Sigmoid colon (tissue), 6 donors: ENCODE measurements at regions not wholly inside any gene's neighbourhood (a gene's known extent, or its start where the extent isn't known, plus 50 kb on each side); places are given as distances from the start of the nearest gene placed in this dataset.

Source experiments
- DNase-seq: peaks from one replicate; pipeline ENCODE4 v3.0.0-alpha.2; 2019
- H3K27ac ChIP-seq, 4 donors: fragments of 200-600 bp; sonication (generic); one replicate each; pipeline ENCODE4 v1.5.1; 2016 to 2019; ENCODE audit warnings: mild to moderate bottlenecking in 1 of 4
- H3K27me3 ChIP-seq, 3 donors: fragments of 200-600 bp; sonication (generic); one replicate each; pipeline ENCODE4 v1.5.1; 2019; ENCODE audit warnings: mild to moderate bottlenecking in 1 of 3
- H3K36me3 ChIP-seq, 4 donors: fragments of 200-600 bp; sonication (generic); one replicate each; pipeline ENCODE4 v1.5.1; 2016 to 2019
- H3K4me1 ChIP-seq, 4 donors: fragments of 200-600 bp; sonication (generic); one replicate each; pipeline ENCODE4 v1.5.1; 2017 to 2019
- H3K4me3 ChIP-seq, 4 donors: fragments of 200-600 bp; sonication (generic); one replicate each; pipeline ENCODE4 v1.5.1; 2017 to 2019; ENCODE audit warnings: mild to moderate bottlenecking in 2 of 4, moderate library complexity in 1 of 4
- H3K9me3 ChIP-seq, 4 donors: fragments of 200-600 bp in 3 of 4; sonication (generic) in 3 of 4; one replicate each; pipeline versions ENCODE4 v1.5.1 to v1.6.1; 2013 to 2019
- CTCF ChIP-seq, 4 experiments: fragments of 450-650 bp in 3 of 4; fragments of 200-600 bp in 1 of 4; IDR thresholded peaks; one replicate each; pipeline ENCODE4 v1.5.1; 2016 to 2019; ENCODE audit warnings: antibody characterized with exemption in 4 of 4, mild to moderate bottlenecking in 3 of 4, moderate library complexity in 2 of 4
- EP300 ChIP-seq, 4 donors: sonication (generic); formaldehyde crosslinking; IDR thresholded peaks; one replicate each; pipeline ENCODE4 v1.6.1; 2017; ENCODE audit warnings: antibody characterized with exemption in 4 of 4
- POLR2A ChIP-seq, 2 donors: fragments of 450-650 bp; IDR thresholded peaks; one replicate each; pipeline ENCODE4 v1.6.1; 2016; ENCODE audit warnings: antibody characterized with exemption in 2 of 2, mild to moderate bottlenecking in 2 of 2, moderate library complexity in 2 of 2
- POLR2AphosphoS5 ChIP-seq, 4 donors: sonication (generic); formaldehyde crosslinking; IDR thresholded peaks; one replicate each; pipeline ENCODE4 v1.6.1; 2017; ENCODE audit warnings: antibody characterized with exemption in 4 of 4
- WGBS, 2 donors: extraction: QIAGEN DNeasy Blood & Tissue Kit; methylation state at CpG; one replicate each; pipeline ENCODE4 v1.1.7; 2013; 5-methylcytosine and 5-hydroxymethylcytosine counted together
- intact Hi-C: fragments of 100-400 bp; cut with DNase I; formaldehyde crosslinking; loops from one replicate; pipeline ENCODE4 v1.15.1; 2023
- donor health status: healthy with polysubstance abuse.
- donor health status: healthy.

GRCh38 chr18:75154997-75155396 lies 53.9 kb downstream of the PTGR3 start:
- Histone ChIP-seq H3K4me3 (no peak overlapping the region), H3K9me3 (peaks cover 0 to 6% (median 1%) of the 10 kb centered on the region in 4 donors), H3K27ac (no peak overlapping the region), H3K36me3 (no peaks in the 10 kb centered on the region), H3K27me3 (no peaks in the 10 kb centered on the region), H3K4me1 (peaks cover 0 to 4% (median 1%) of the 10 kb centered on the region in 4 donors)
- no peak for DNase-seq
- 95 to 96% methylated on average over 19 of the region's 19 CpGs for WGBS, 2 donors
- intact Hi-C loops = no loop called here
- TF ChIP-seq POLR2A (IDR thresholded peaks at IDR 0.05) = no peak

- WGBS, 2 donors = 96 to 97% methylated on average over 6 of the region's 6 CpGs
- H3K9me3 ChIP-seq = peaks cover 0 to 6% (median 1%) of the 10 kb centered on the region in 4 donors
- no peaks in the 10 kb centered on the region for H3K4me1 ChIP-seq
- H3K36me3 ChIP-seq = no peaks in the 10 kb centered on the region
- no peak for DNase-seq
- TF ChIP-seq CTCF (IDR thresholded peaks at IDR 0.05) (no peak), EP300 (IDR thresholded peaks at IDR 0.05) (no peak), POLR2A (IDR thresholded peaks at IDR 0.05) (no peak), POLR2AphosphoS5 (IDR thresholded peaks at IDR 0.05) (no peak)
- intact Hi-C loops = no loop called here
- H3K27me3 ChIP-seq = no peaks in the 10 kb centered on the region
- H3K27ac ChIP-seq = no peak overlapping the region
- no peak overlapping the region for H3K4me3 ChIP-seq
Measured at GRCh38 chr18:75154259-75154658, 54.7 kb downstream of the PTGR3 start.

GRCh38 chr18:75143851-75144250 lies 65.1 kb downstream of the PTGR3 start:
- no peak overlapping the region for H3K27ac ChIP-seq
- no peak overlapping the region for H3K4me3 ChIP-seq
- 95 to 98% methylated on average over 2 of the region's 2 CpGs for WGBS, 2 donors
- DNase-seq = no peak
- H3K27me3 ChIP-seq = no peaks in the 10 kb centered on the region
- intact Hi-C loops = no loop called here
- no peaks in the 10 kb centered on the region for H3K4me1 ChIP-seq
- H3K9me3 ChIP-seq = peaks cover 0 to 14% (median 2%) of the 10 kb centered on the region in 4 donors
- TF ChIP-seq POLR2AphosphoS5 (IDR thresholded peaks at IDR 0.05) = no peak
- no peaks in the 10 kb centered on the region for H3K36me3 ChIP-seq

- no peaks in the 10 kb centered on the region for H3K36me3 ChIP-seq
- no peaks in the 10 kb centered on the region for H3K4me1 ChIP-seq
- no peak for DNase-seq
- peaks cover 0 to 14% (median 2%) of the 10 kb centered on the region in 4 donors for H3K9me3 ChIP-seq
- intact Hi-C loops = no loop called here
- TF ChIP-seq POLR2AphosphoS5 (IDR thresholded peaks at IDR 0.05) (no peak), CTCF (IDR thresholded peaks at IDR 0.05) (no peak), EP300 (IDR thresholded peaks at IDR 0.05) (no peak), POLR2A (IDR thresholded peaks at IDR 0.05) (no peak)
- no peaks in the 10 kb centered on the region for H3K27me3 ChIP-seq
- WGBS, 2 donors = 88 to 92% methylated on average over 10 of the region's 10 CpGs
- no peak overlapping the region for H3K27ac ChIP-seq
- no peak overlapping the region for H3K4me3 ChIP-seq
Measured at GRCh38 chr18:75142677-75143076, 66.3 kb downstream of the PTGR3 start.

DNA sequence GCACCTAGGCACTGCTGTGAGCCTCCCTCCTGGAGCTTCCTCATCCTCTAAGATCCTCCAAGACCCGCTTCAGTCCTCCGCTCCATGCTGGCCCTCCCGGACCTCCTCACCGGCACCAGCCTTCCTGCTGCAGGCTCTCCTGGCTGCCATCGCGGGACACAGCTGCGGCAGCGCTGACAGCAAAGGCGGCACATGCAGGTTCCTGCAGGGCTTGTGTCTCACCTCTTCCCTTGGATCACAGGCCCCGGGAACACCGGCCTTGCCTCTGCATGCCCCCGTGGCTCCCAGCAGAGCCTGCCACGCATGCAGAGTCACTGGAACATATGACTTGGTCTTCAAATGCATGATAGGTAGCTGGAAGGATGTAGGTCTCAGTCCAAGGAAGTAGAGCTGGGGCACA lies 67.2 kb downstream of the PTGR3 start:
- no peaks in the 10 kb centered on the region for H3K4me1 ChIP-seq
- WGBS, 2 donors = 96 to 97% methylated on average over 13 of the region's 13 CpGs
- no peak for DNase-seq

More for the DNA sequence above, 67.2 kb downstream of the PTGR3 start:
- H3K27me3 ChIP-seq = no peaks in the 10 kb centered on the region
- intact Hi-C loops = no loop called here
- H3K36me3 ChIP-seq = no peaks in the 10 kb centered on the region
- peaks cover 0 to 11% (median 0%) of the 10 kb centered on the region in 4 donors for H3K9me3 ChIP-seq
- no peak overlapping the region for H3K4me3 ChIP-seq
- H3K27ac ChIP-seq = no peak overlapping the region
- no peak for TF ChIP-seq CTCF (IDR thresholded peaks at IDR 0.05)
- TF ChIP-seq POLR2A (IDR thresholded peaks at IDR 0.05) = no peak
- TF ChIP-seq POLR2AphosphoS5 (IDR thresholded peaks at IDR 0.05) = no peak
